ENCODE measurements at regions not wholly inside any gene's neighbourhood (a gene's known extent, or its start where the extent isn't known, plus 50 kb on each side); places are given as distances from the start of the nearest gene placed in this dataset.

- TF ChIP-seq, protein P1, sequence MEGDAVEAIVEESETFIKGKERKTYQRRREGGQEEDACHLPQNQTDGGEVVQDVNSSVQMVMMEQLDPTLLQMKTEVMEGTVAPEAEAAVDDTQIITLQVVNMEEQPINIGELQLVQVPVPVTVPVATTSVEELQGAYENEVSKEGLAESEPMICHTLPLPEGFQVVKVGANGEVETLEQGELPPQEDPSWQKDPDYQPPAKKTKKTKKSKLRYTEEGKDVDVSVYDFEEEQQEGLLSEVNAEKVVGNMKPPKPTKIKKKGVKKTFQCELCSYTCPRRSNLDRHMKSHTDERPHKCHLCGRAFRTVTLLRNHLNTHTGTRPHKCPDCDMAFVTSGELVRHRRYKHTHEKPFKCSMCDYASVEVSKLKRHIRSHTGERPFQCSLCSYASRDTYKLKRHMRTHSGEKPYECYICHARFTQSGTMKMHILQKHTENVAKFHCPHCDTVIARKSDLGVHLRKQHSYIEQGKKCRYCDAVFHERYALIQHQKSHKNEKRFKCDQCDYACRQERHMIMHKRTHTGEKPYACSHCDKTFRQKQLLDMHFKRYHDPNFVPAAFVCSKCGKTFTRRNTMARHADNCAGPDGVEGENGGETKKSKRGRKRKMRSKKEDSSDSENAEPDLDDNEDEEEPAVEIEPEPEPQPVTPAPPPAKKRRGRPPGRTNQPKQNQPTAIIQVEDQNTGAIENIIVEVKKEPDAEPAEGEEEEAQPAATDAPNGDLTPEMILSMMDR (IDR thresholded peaks at IDR 0.05 in 4 of 5, conservative IDR thresholded peaks at IDR 0.05 in 1 of 5) = no peak
- no peak for TF ChIP-seq POLR2A (IDR thresholded peaks at IDR 0.05)
These were observed 104.0 kb upstream of the MYRIP start for GRCh38 chr3:39705351-39705900.

Measured in gastrocnemius medialis (tissue), 4 donors.